NT2/D1 (cell line): ENCODE measurements at regions not wholly inside any gene's neighbourhood (a gene's known extent, or its start where the extent isn't known, plus 50 kb on each side); places are given as distances from the start of the nearest gene placed in this dataset.

Experiments
- SUZ12 ChIP-seq: IDR thresholded peaks from 2 replicates; pipeline ENCODE4 v1.6.1; 2011; ENCODE audit not compliant: insufficient read length, insufficient read depth; ENCODE audit errors: extremely low read depth
- YY1 ChIP-seq: IDR thresholded peaks from 2 replicates; pipeline ENCODE4 v1.6.1; 2011; ENCODE audit not compliant: insufficient read length, insufficient read depth

DNA sequence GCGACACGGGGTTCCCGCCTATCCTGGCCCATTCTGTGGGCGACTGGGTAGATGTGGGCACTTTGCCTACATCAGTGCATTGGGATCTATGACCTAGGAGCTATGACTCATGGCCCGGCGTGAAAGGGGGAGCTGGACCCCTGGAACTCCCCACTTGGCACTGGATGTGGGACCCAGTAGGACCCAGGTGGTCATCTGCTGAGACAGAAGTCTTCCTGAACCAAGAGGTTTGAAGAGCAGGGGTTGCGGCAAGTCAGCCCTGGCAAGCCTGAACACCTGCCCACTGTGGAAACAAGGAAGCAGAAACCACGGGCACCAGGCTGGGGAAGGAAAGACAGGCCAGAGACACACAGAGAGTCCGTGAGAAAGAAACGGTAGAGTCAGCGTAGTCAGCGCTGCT is 656.7 kb downstream of the AJAP1 start:
- TF ChIP-seq YY1 (no peak), SUZ12 (no peak)
